NCI-H748 (cell line): ENCODE measurements at regions not wholly inside any gene's neighbourhood (a gene's known extent, or its start where the extent isn't known, plus 50 kb on each side); places are given as distances from the start of the nearest gene placed in this dataset.

ENCODE experiments used
- DNase-seq: peaks from one replicate; lab custom pipeline; 2025; ENCODE audit not compliant: unreplicated experiment; lab: John Stamatoyannopoulos, UW

- DNase-seq: no peak
Measured at GRCh38 chr10:64463406-64463805, 942.2 kb downstream of the REEP3 start.

- DNase-seq: no peak
Measured at GRCh38 chr10:64465653-64466052, 944.5 kb downstream of the REEP3 start.

GRCh38 chr10:64468219-64468618 lies 947.0 kb downstream of the REEP3 start:
- DNase-seq: no peak

DNA sequence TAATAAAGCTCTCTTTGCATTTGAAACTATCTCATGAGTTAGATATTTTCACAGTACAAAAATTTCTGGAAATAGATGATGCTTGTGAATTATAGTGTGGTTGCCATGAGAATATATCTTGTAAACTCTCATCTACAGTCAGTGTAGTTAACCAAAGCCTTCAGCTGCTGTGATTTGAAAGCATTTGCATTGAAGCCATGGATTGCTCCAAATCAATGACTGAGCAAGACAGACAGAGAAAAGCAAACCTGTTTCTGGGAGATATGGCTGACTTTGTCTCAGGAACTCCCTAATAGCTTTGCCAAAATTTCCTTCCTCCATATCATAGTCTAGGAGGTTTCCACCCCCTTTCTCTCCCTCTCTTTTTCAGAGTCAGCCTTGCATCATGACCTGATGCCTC lies 955.3 kb downstream of the REEP3 start:
- DNase-seq: no peak

DNA sequence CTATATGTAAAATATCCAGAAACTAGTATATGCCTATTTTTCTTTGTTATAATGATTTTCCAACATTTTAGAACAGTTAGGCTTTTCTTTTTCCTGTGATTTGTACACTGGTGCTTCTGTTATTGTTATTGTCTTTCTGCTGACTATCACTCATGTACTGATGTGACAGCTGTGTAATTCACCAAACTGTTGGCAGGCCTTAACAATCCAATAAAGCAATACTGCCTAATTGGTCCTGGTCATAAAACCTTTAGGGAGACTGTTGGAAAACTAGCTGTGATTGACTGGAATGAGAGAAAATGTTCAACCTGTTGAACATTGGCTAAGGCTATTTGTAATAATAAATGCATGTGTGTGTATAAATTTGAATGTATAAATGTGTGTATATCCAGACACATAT lies 956.6 kb downstream of the REEP3 start:
- DNase-seq: no peak

GRCh38 chr10:64484811-64485330 lies 963.7 kb downstream of the REEP3 start:
- no peak for DNase-seq

DNA sequence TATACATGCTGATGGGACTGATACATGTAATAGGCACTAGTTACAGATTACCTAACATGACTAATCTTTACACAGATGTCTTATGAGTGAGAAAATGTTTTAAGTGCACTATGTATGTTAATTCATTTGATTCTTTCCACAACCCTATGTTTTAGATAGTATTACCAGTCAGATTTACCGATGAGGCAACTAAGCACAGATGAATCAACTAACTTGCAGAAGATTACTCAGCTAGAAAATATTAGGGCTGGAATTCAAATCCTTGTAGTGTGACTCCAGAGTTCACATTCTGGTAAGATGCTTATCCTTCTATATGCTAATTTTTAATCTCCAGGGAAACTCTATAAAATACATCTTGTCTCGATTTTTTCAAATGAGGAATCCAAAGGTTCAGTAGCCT lies 964.9 kb downstream of the REEP3 start:
- DNase-seq: no peak

DNA sequence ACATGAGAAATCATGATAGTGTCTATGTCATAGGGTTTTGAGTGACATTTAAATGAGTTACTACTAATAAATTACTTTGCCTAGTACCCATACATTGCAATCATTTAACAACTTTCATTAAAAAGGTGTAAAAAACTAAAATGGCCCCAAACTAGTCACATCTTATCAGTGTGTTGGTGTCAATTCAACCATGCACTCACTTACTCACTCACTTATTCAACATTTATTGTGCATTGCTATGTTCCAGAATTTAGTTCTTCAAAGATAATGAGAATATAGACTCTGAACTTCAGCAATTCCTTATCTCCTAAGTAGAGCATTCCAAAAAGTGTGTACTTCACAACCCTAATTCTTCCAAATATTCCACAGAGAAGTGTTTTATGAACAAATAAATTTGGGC lies 965.7 kb downstream of the REEP3 start:
- DNase-seq: no peak

DNA sequence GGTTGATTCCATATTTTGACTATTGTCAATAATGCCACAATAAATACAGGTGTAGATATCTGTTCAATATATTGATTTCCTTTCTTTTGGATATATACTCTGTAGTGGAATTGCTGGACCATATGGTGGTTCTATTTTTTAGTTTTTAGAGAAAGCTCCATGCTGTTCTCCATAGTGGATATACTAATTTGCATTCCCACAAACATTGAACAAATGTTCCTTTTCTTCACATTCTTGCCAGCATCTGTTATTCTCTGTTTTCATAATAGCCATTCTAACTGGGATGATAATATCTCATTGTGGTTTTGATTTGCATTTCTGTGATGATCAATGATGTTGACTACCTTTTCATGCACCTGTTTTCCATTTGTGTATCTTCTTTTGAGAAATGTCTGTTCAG lies 973.7 kb downstream of the REEP3 start:
- no peak for DNase-seq

DNA sequence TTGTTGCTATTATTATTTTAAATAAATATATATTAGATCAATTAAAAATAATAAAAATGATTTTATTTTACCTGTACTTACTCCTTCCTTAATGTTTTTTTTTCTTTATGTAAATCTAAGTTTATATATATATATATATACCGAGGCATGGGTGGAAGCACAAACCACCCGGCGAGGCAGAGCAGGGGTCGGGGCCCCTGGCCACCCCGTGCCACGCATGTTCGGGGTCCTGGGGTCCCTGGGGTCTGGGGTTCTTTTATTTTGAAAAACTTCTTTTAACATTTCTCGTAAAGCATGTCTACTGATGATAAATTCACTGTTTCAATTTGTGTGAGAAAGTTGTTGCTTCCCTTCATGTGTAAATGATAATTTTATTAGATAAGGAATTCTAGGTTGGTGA lies 976.1 kb downstream of the REEP3 start:
- DNase-seq: no peak

GRCh38 chr10:64501807-64502206 lies 980.6 kb downstream of the REEP3 start:
- DNase-seq: no peak

- DNase-seq: no peak
Measured at GRCh38 chr10:64502936-64503335, 981.7 kb downstream of the REEP3 start.

- DNase-seq: no peak
Measured at GRCh38 chr10:64503429-64503828, 982.2 kb downstream of the REEP3 start.

DNA sequence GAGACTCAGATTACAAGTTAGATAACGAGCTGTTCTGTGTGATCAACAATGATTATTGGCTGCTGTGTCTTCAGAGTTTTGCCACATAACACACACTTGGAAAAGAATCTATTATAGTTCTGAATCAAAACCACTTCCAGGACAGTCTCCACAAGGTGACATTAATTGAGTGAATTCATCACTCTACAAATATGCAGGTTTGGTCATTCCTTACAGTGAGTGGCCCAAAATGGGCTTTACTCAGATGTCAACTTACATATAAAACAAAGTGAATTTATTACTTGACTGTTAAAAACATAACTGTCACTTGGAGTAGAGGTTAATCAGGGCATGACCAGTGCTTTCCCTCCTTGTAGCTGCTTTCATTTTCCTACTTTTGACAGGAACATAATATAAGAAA lies 984.3 kb downstream of the REEP3 start:
- no peak for DNase-seq

DNA sequence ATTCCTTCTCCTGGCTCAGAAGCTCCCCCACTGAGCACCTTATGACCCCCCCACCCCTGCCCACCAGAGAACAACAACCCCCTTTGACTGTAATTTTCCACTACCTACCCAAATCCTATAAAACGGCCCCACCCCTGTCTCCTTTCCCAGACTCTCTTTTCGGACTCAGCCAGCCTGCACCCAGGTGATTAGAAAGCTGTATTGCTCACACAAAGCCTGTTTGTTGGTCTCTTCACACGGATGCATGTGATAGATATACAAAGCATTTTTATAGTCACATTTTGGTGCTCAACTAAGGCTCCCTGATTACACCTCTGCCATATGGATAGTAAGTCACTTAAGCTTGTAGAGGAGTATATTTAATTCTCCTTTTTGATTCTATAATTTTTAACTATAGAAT lies 985.8 kb downstream of the REEP3 start:
- DNase-seq: no peak

- no peak for DNase-seq
Measured at GRCh38 chr10:64507651-64508028, 986.4 kb downstream of the REEP3 start.

DNA sequence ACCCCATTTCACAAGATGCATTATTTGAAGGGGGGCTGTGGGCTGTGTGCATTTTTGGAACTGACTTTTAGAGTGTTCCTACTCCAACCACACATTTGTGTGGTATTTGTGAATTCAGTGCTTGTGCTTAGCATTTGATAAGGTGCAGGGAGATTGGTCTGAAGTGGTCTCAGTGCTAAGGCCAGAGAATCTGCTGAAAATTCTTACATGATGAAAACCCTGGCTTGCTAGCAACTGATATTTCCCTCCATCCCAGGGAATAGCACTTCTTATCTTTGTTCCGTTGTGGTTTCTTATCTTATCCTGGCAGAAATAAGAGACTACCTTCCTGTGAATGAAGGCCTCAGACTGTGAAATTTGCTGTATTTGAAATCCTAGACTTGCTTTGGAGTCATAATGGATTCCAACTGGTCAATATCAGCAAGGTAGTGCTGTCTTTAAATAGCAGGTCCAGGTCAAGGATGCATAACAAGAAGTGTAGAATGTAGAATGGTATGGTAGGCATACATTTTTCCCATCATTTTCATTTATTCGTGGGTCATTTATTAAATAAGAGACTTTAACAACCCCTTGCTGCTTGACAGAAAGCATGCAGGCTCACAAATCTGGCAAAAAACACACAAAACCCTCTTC lies 986.9 kb downstream of the REEP3 start:
- DNase-seq: no peak

GRCh38 chr10:64515970-64516699 lies 994.9 kb downstream of the REEP3 start:
- no peak for DNase-seq

DNA sequence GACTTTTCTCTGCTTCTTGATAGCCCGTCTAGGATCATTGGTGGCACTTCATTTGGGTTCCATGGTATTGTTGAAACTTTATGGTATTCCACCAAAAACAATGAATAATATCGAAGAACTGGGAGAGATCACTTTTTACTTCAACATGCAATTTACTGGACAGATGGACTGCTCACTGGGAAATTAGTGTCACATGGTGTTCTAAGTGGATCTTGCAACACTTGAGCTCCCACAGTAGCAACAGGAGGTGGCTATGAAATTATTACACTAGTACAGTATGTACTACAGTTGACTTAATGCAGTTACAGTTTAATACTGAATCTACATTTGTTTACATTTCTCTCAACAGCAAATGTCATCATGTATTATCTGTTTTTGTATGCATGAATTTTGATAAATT lies 997.3 kb downstream of the REEP3 start:
- DNase-seq: no peak

DNA sequence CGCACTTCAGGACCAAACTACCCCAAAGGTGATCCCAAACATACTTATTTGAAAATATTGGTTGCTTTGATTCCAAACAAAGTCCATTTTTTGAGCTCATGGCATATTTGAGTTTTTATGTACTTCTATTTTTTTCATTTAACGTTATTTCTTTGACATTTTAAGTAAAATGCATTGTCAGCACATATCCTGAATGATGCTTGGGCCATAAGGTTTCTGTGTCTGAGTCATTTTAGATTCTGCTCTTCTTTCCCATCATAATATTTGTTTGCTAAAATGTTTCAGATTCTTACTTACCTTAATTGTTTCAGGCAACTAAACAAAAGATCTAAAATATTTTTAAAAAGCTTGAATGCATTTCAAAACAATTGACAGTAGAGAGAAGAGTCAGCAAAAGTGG lies 998.2 kb downstream of the REEP3 start:
- no peak for DNase-seq

- DNase-seq: no peak
Measured at GRCh38 chr10:64519831-64520230, 998.6 kb downstream of the REEP3 start.

DNA sequence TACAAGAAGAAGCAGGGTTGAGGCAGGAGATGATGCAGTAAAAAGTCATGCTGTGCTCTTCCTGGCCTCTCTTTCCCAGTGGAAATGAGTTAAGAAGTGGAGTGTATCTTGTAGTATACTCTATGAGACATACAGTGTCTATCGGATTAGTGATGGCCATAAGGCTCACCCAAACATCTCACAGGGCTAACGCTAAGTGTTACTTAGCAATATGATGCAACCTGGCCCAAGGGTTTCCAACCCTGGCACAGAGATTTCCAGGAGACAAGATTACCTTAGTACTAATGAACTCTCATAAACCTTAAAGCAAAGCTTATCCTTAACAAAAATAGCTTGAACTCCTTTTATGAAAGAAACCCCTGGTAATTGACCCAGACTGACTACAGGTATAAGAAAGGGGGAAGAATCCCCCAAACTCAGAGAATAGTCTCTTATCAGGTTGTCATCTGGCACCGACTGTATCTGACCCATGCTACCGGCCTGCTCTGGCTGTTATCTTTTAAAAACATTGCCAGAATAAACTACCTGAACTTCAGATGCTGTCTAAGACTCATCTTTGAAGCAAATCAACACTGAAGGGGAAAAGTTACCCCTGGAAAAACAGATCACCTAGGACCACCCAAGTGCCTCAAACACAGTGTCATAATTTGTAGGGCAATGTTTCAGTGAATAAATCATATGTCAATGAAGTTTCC lies 1002.0 kb downstream of the REEP3 start:
- no peak for DNase-seq
